ENCODE measurements at regions not wholly inside any gene's neighbourhood (a gene's known extent, or its start where the extent isn't known, plus 50 kb on each side); places are given as distances from the start of the nearest gene placed in this dataset.

DNA sequence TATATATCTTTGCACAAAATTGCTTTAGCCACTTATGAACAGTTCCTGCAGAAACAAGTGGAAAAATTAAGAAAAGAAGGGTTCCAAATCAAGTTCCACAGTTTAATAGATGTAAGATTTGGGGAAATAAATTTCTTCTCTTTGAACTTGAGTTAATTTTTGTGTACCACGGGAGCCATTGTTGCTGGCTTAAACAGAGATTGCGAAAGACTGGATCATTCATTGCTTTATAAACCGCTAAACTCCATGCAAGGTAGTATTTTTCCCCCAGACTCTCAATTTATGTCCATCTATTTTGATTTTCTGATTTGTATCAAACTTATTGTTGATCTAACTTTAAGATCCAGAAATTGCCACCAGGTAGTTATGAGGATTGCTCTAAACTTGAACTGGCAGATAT is 246.1 kb upstream of the ADGRL4 start:
- Histone ChIP-seq H3K27me3 (replicated peaks in 1 of 4; ENCODE audit: control insufficient read depth in 3 of 4, extremely low read depth in 1 of 4, insufficient read depth in 3 of 4, low read length in 3 of 4) (no peaks in the 10 kb centered on the region), H3K27ac (ENCODE audit: low read depth, low read length) (no peak overlapping the region), H2AK5ac (ENCODE audit: low read depth, low read length) (no peak overlapping the region), H3K56ac (replicated peaks; ENCODE audit: insufficient read length, low read depth, low read length) (no peak overlapping the region), H3K79me1 (ENCODE audit: low read depth, low read length) (no peaks in the 10 kb centered on the region), H3K9ac (replicated peaks in 1 of 4; ENCODE audit: extremely low read depth in 1 of 4, low read depth in 3 of 4, low read length in 3 of 4) (no peak overlapping the region), H4K8ac (ENCODE audit: extremely low read depth, insufficient read depth, low read length) (no peak overlapping the region), H3K4ac (replicated peaks; ENCODE audit: insufficient read length, low read depth, low read length) (no peak overlapping the region), H3K4me3 (ENCODE audit: extremely low read depth in 1 of 4, insufficient read depth in 2 of 4, low read depth in 3 of 4, low read length in 4 of 4) (no peak overlapping the region), H3K18ac (ENCODE audit: extremely low read depth, low read length) (no peak overlapping the region), H2BK5ac (ENCODE audit: low read depth, low read length) (no peak overlapping the region), H4K20me1 (replicated peaks in 1 of 2; ENCODE audit: control insufficient read depth in 1 of 2, insufficient read depth in 2 of 2, low read length in 2 of 2) (no peaks in the 10 kb centered on the region), H3K9me3 (ENCODE audit: insufficient read depth in 2 of 2, low read depth in 1 of 2, low read length in 1 of 2) (no peaks in the 10 kb centered on the region; a peak in 1 of 4 replicates), H3K4me1 (replicated peaks in 1 of 4; ENCODE audit: control insufficient read depth in 3 of 4, insufficient read depth in 4 of 4, low read length in 3 of 4) (no peaks in the 10 kb centered on the region), H3K23me2 (ENCODE audit: low read depth, low read length) (no peaks in the 10 kb centered on the region), H3K36me3 (ENCODE audit: control insufficient read depth in 2 of 4, insufficient read depth in 4 of 4, low read length in 3 of 4) (no peaks in the 10 kb centered on the region), H3K23ac (ENCODE audit: insufficient read length) (no peak overlapping the region), H2BK15ac (ENCODE audit: low read length) (no peak overlapping the region), H3K4me2 (ENCODE audit: insufficient read depth in 1 of 2, low read depth in 2 of 2, low read length in 2 of 2) (no peak overlapping the region), H3K79me2 (ENCODE audit: control insufficient read depth in 1 of 2, insufficient read depth in 2 of 2, low read length in 2 of 2) (no peaks in the 10 kb centered on the region), H2BK12ac (ENCODE audit: low read depth, low read length) (no peak overlapping the region), H3K14ac (ENCODE audit: insufficient read length) (no peak overlapping the region), H2AFZ (ENCODE audit: low read length) (no peak overlapping the region), H2BK20ac (ENCODE audit: low read length) (no peak overlapping the region), H2BK120ac (replicated peaks; ENCODE audit: low read depth, low read length) (no peak overlapping the region), H4K5ac (ENCODE audit: insufficient read length, low read depth, low read length) (no peak overlapping the region), H4K91ac (replicated peaks; ENCODE audit: insufficient read length, low read length) (no peak overlapping the region)
- no peak for FAIRE-seq
- DNase-seq (ENCODE audit: low read depth in 1 of 2, low spot score in 2 of 2): no peak
- TF ChIP-seq, protein P1, sequence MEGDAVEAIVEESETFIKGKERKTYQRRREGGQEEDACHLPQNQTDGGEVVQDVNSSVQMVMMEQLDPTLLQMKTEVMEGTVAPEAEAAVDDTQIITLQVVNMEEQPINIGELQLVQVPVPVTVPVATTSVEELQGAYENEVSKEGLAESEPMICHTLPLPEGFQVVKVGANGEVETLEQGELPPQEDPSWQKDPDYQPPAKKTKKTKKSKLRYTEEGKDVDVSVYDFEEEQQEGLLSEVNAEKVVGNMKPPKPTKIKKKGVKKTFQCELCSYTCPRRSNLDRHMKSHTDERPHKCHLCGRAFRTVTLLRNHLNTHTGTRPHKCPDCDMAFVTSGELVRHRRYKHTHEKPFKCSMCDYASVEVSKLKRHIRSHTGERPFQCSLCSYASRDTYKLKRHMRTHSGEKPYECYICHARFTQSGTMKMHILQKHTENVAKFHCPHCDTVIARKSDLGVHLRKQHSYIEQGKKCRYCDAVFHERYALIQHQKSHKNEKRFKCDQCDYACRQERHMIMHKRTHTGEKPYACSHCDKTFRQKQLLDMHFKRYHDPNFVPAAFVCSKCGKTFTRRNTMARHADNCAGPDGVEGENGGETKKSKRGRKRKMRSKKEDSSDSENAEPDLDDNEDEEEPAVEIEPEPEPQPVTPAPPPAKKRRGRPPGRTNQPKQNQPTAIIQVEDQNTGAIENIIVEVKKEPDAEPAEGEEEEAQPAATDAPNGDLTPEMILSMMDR (IDR thresholded peaks at IDR 0.05; ENCODE audit: control extremely low read depth in 1 of 3, insufficient read depth in 1 of 3, low read depth in 1 of 3, low read length in 3 of 3): no peak
- peak; percentile 74; the same call in 1 of the 2 replicates for TF ChIP-seq CEBPB (IDR thresholded peaks at IDR 0.05; ENCODE audit: low read depth, low read length)
- POLR2A ChIA-PET (ENCODE audit: partially characterized antibody): no interaction called here
- CTCF ChIA-PET (ENCODE audit: partially characterized antibody): interaction anchor here (1.2 kb wide), 1 partner anchor 98 kb away, joined by 3 read pairs; no protein-coding TSS in a partner anchor
- 92% methylated on average over 3 of the region's 3 CpGs; no CpG with 5 or more reads in 1 of the 2 experiments for WGBS, 2 experiments (ENCODE audit: extremely low coverage in 1 of 2, insufficient coverage in 1 of 2, insufficient read length in 1 of 2, insufficient replicate concordance in 2 of 2, low coverage in 1 of 2, low lambda C conversion rate in 2 of 2, missing lambda C conversion rate in 1 of 2)

Data from H1 (cell line).